Stimulated activated CD8-positive, alpha-beta memory T cell treated with anti-CD3 and anti-CD28 coated beads, Interleukin-7, amount 100 ng/mL, for 4 hours (primary cell): ENCODE measurements at regions not wholly inside any gene's neighbourhood (a gene's known extent, or its start where the extent isn't known, plus 50 kb on each side); places are given as distances from the start of the nearest gene placed in this dataset.

ENCODE experiments used
- DNase-seq, 2 donors: peaks; one replicate each; pipeline ENCODE4 v3.0.0-alpha.2; 2020; ENCODE audit warnings: low read depth in 2 of 2

DNA sequence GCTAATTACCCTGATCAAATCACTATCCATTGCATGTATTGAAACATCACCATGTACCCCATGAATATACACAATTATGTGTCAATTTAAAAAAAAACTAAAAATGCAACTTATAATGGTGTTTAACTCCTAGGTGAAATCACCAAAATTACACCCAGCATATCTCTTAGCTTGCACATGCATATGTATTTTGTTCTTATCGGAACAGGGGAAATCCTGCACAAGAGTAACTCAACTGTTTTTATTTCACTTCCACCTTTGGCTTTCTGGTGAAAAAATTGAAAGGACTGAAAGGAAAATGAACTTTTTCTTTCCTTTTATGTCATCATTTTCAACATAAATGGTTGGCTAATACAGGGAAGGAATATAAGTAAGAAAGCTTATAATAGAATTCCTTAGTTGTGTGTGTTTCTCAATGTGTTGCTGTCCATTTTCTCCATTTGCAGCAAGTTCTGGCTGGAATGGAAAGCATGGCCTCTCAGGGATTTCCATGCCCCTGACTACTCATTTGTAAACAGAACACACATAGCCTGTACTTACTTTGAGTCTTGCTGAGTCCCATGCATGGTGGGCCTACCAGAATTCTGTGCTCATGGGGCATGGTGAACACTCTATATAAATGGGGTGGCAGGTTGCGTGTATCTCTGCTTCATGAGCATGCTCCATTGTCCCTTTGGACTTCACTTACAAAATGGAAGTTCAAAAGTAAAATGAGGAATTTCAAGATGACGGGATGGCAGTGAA lies 462.0 kb downstream of the HS3ST3B1 start:
- DNase-seq = no peak

DNA sequence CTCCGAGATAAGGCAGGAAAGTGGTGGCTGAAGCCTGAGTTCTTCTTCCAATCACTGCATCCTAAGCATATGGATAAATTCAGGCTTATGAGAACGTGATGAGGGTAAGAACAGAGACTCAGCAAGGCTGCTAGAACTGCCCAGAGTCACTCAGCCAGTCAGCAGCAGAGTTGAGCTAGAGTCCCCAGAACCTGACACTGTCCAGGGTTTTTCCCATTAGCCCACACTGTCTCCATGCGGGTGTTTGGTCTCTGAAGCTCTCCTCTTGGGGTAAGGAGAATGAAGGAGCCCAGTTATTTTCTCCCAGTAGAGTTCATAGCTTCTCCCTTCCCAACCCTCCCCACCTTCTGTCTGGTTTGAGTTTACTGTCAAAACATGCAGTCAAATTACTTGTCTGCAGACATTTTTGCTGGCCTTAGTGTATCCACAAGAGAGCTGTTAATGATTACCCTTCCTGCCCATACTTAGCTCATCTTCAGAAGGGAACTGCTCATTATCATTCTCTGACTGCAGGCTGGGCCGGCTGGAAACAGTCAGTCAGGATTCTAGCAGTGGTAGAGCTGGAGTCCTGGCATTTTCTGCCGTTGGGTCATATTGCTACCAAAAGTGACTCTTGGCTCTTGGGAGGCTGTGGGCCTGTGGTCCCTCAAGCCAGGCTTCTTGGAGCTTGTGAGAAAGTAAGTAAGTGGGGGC lies 460.0 kb downstream of the HS3ST3B1 start:
- DNase-seq = no peak

DNA sequence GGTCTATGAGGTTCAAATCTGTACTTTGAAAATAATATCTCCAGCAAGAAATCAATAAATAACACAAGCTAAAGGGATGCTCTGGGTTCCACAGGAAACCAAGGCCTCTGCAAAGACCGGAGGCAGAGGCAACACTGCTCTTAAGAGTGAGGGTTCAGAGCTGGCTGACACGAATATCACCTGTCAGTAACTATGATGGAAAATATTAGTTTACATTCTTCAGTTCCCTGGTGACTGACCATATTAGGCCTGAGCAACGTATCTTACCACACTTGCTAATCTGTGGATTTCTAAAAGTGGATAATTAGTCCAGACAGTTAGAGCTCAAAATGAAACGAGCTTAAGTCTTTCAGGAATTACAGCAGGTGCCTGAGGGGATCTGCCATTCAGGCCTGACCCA lies 459.3 kb downstream of the HS3ST3B1 start:
- no peak for DNase-seq

DNA sequence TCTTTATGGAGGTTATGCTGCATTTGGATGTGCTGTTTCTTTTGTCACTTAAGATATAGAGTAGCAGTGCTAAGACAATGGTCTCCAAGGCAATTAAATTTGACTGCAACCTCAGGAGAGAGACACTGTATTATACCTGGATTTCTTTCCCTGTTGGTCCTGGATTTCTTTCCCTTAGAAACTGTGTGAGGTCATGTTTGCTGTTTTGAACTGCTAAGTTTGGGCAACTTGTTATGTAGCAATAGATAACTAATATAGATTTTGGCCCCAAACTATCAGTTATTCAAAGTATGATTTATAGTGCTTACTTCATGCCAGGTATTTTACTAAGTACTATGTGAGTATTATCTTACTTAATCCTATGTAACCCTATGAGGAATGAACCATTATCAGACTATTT lies 458.4 kb downstream of the HS3ST3B1 start:
- no peak for DNase-seq

DNA sequence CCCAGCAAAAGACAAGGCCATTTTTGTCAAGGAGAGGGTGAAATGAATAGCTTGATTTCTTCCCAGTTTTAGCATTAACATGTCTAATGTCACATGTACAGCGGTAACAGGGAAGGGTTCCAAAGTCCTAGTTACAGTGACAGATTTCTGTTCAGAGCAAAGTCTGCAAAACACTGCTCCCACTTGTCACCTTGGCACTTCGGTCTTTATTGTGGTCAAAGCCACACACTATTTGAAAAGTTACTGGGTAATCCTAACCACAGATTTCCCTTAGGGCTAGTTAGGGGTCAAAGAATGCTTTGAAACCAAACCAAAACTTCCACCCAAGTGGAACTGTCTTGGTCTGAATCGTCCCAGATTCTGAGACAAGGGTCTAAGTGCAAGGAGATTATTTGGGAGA lies 455.6 kb downstream of the HS3ST3B1 start:
- no peak for DNase-seq

DNA sequence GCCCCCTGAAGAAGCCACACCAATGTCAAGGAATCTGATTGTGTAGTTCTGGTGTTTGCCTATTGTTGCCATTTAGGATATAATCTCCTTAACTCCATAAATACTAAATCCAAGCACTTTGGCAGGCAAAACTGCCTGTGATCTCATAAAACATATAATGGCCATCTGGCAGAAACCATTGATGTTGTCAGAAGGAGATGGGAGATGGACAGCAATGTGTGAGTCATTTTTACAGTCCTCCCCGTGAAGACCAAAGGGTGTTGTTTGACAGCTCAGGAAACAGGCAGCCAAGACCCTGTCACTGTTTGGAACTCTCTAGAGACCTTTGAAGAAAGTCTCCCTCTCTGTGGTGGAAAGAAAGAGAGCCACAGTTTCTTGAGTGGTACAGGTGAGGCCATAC lies 454.1 kb downstream of the HS3ST3B1 start:
- no peak for DNase-seq

DNA sequence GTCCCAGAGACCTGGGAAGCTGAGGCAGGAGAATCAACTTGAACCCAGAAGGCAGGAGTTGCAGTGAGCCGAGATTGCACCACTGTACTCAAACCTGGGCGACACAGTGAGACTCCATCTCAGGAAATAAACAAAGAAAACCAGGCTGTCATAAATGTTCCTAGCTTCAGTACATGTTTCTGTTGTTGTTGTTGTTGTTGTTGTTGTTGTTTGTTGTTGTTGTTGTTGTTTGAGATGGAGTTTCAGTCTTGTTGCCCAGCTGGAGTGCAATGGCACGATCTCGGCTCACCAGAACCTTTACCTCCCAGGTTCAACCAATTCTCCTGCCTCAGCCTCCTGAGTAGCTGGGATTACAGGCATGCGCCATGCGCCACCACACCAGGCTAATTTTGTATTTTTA lies 452.5 kb downstream of the HS3ST3B1 start:
- no peak for DNase-seq

DNA sequence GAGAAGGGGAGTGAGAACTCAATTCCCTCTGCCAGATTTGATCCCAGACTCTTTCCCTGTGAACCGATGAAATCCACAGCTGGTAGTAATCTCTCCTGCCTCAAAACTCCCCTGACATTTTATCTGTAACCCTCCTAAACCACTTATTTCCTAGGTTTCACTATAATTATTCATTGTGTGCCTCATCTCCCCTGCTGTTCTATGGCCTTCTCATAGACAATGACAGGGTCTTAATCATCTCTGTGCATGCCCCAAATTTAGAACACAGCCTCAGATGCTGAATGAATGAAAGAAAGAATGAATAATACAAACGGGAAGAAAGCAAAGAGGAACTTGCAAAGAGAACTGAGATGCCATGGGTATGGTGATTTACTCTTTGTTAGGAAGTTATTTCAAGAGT lies 451.1 kb downstream of the HS3ST3B1 start:
- no peak for DNase-seq

DNA sequence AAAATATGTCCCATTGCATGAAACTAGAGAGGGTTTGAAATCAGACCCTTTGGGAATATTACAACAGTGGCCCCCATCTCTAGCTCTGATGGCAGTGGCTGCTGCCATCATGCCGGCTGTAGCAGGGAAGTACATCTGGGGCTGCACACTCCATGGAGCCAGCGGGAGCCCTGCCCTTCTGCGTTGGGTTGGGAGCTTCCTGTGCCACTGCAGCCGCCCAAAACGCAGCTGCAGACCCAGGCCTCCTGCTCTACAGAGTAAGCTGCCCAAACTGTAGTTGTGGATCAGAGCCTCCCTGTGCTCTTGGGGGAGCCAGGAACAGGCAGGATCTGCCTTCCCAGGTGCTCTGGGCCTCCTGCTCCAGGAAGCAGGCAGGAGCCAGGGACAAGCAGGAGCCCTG lies 450.0 kb downstream of the HS3ST3B1 start:
- no peak for DNase-seq

DNA sequence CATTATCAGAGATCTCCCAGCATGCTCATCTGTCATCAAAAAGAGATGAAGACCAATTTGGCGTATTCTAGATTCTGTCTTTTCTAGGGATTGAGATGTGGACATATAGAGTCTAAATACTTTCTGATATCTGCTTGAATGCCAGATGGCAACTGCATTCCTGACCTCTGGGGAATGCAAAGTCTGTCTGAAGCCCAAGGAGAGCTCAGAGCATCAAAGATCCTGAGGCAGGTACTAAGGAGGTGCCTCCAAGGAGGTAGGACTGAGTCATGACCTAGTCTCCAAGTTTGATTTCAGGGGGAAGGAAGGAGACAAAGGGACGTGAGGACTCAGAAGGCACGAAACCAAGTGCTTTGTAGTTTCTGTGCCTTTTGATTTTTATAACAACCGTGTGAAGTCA lies 448.4 kb downstream of the HS3ST3B1 start:
- DNase-seq = no peak

DNA sequence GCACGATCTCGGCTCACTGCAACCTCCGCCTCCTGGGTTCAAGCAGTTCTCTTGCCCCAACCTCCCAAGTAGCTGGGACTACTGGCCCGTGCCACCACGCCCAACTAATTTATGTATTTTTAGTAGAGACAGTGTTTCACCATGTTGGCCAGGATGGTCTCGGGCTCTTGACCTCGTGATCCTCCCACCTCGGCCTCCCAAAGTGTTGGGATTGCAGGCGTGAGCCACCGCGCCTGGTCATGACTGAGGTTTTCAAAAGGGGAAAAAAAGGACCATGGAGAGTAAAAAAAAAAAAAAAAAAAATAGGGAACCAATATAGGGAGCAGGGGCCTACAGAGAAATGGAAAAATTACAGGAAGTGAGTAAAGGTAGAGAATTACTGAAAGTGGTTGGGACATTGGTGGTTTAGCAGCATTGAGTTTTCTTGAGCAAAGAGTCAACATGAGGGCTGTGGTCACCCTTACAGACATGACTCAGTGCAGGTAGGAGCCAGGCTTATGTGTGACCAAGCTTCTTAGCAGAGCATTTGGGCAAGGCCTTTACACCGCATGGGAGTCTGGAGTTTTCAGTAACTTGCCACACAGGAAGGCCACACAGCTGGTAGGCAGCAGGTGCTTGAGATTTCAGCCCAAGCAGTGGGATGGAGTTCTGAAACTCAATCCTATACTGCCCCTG lies 447.3 kb downstream of the HS3ST3B1 start:
- DNase-seq = no peak

DNA sequence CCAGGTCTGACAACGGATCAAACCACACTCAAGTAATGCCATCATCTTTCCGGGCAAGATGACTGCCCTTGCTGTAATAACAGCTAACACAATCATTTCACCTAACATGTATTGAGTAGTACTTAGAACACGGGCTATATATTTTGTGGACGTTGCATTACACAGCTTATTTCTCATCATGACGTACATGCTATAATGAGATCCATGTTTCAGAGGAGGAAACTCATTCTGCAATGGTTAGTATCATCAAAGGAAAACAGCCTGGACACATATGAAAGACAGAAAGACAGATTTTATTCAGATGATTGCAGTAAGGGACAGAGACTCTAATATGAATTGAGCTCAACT lies 446.7 kb downstream of the HS3ST3B1 start:
- no peak for DNase-seq

DNA sequence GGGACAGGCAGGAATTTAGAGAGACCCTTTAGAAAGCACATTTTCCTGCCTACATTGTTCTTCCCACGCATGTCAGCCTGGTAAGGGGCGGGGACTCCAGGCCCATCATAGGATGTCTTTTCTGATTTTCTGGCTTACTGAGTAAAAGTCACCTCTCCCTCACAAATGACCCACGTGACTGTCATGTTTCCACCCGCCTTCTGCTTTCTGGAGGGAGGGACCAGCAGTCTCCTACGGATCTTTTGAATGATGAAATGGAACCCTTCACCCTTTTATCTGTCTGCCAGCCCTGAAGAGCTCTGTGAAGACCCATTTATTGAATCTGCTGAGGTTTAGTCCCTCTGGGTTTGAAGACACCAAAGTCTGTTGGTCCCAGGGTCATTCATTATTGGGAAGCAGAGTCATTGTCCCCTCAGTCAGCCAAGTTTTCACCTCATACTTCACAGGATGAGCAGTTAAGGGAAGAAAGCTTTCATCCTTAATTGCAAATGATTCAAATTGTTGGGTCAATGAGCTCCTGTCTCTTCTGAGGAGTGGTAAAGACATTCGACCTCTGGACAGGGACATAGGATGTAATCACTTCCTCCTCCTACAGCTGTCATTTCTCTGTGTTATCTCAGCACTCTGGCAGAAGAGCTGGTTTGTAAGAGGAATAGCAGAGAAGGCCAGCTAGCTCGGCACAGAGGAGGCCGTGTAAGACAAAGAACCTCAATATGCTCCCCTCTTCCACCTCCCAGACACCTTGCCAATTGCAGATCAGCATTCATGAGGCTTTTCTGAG lies 446.1 kb downstream of the HS3ST3B1 start:
- no peak for DNase-seq

DNA sequence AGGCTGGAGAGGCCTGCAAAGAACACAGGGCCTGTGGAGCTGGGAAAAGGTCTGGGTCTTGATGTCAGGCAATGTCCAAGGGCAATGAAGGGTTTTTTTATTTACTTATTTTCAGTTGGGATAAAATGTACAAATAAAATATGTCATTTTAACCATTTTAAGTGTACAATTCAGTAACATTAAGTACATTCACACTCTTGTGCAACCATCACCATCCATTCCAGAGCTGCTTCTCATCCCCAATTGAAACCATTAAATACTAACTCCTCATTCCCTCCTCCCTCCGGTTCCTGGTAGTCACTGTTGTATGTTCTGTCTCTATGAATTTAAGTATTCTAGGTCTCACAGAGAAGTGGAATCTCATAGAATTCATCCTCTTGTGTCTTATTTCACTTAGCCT lies 444.7 kb downstream of the HS3ST3B1 start:
- DNase-seq = no peak

DNA sequence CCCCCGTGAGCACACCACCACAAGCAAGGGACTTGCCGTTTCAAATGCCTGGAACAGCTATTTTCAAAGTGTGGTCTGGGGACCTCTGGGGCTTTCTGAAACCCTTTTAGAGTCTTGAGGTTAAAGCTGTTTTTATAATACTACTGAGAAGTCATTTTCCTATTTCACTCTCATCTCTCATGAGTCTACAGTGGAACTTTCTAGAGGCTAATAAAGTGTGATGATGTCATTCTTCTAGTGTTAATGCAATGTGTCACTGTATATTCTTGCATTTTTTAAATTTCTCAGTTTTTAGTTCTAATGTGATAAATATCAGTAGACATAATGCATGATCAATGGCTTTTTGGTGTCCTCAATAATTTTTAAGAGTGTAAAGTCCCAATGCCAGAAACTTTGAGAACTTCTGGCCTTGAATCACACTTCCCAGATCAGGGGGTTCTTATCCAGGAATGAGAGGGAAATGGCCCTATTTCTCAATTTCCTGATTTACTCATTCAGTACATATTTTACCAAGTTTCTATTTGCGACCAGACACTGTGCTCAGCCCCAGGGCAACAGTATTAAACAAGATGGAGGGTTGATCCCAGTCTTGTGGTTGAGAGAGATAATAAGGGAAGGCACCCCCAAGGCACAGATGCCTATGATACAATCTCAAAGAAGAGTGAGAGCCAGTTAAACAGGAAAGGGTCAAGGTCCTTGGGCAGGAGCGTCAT lies 444.0 kb downstream of the HS3ST3B1 start:
- DNase-seq = no peak

DNA sequence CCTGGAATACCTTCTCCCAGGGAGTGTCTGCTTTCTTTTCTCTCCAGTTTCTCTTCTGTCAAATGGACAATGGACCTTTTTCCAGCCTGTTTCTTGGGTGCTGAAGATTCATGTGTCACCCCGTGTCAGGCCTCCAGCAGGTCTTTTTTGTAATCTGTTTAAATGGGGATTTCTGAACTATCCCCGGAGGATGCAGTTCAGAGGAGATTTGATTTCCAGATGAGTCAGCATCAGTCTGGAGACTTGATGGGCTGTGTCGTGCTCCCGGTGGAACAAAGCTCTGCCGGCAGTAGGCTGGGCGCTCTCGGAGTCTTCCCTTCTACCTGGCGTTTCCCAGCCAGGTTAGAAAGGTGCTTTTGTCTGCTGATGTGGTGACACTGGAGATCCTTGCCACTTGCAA lies 440.6 kb downstream of the HS3ST3B1 start:
- DNase-seq = no peak

DNA sequence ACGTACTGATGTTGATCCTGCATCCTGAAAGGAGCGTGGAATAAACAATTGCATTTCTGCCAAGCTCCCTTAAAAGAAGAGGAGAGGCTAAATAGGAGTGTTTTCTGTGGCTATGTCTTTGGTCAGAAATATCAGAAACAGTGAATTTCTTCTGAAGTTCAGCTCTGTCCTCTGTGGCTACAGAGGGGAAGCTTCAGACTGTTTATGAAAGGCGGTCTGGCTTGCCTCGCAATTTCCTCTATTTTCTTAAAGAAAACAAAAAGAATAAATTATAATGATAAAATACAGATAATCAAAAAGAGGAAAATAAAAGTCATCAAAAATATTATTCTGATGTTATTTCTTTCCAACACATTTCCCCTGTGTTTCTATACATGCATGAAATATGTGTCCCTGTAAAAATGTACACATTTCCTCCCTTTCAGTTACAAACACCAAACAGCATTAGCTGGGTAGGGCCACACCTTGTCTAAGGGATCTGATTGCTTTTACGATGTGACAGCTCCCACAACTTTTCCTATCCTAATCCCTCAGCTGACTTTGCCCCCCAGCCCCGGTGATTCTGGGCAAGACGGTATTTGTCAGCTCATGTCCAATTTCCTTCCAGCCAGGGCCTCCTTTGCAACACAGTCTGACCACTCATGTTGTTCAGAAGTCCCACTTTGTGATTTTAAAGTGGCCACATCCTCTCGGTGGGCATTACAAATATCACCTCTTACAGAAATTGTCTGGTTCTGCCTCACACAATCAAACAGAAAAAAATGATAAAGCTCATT lies 439.0 kb downstream of the HS3ST3B1 start:
- DNase-seq = no peak

DNA sequence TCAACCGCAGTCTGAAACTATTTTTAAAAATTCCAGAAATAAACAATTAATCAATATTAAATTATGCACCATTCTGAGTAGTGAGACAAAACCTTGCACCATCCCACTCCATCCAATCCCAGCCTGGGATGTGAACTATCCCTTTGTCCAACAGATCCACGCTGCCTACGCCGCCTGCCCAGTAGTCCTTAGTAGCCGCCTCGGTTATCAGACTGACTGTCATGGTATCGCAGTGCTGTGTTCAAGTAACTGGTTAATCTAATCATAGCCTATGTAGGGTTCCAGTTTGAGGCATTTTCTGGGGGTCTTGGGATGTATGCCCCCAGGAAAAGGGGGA lies 437.7 kb downstream of the HS3ST3B1 start:
- no peak for DNase-seq

DNA sequence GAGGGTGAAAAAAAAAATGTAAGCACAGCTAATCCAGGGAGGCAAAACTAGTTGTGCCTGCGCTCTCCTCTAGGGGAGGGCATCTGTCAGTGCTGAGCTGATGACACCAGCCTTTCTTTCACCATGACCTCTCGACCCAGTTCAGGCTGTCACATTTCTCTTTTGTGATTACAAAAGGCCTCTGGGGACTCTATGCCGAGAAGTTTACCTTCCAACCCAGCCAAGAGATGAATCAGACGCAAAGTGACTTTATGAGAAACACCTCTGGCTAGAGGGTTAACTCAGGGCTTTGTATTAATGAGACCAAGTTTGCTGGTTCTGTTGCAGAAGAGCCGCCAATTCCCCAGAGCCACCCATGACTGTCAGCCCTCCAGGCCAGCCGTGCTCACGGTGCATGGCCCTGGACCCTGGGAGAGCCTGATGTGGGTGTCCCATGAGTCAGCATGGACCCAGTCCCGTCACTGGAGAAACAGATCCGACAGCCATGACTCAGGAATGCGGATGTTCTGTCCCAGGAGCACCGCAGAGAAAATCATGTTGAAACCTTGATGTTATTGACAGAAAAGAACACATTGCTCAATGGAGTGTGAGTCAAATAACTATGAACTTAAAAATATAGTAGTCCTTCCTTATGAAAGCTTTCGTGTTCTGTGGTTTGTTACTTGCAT lies 437.2 kb downstream of the HS3ST3B1 start:
- no peak for DNase-seq

DNA sequence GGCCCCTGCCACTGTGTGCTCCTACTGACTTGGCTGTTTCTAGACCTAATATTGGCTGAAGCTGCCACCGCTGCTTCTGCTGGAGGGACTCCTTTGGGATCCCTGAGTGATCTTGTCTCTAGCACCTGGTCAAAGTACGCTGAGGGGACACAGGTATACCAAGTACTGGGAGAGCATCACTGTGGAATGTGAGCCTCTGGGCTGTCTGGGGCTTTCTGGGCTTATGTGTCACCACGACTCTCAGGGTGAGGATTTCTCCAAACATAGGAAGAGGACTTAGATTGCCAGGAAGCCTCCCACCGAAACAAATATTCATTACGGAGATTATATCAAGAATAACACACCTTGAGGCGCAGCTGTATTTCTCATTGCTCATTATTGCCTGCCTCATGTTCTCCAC lies 435.8 kb downstream of the HS3ST3B1 start:
- DNase-seq = no peak

DNA sequence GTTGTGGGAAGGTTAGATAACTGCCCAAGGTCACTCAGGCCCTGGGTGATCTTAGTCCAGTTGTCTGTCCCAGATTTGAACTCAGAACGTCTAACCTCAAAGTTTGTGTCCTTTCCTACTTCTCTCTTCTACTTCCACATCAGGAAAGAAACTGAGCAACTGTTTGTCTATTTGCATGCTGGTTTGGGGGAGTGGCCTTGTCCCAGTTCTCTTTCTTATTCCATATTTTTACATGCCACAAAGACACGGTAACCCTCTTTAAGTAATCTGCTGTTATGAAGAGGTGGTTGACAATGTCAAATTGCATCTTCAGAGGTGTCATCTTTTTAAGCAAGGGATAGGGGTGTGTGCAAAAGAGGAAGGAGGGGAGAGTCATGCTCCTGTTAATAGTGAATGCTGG lies 432.5 kb downstream of the HS3ST3B1 start:
- no peak for DNase-seq
